A549 (cell line): ENCODE measurements at regions not wholly inside any gene's neighbourhood (a gene's known extent, or its start where the extent isn't known, plus 50 kb on each side); places are given as distances from the start of the nearest gene placed in this dataset.

Experiments used
- ATAC-seq, 2 experiments: fragments of 200-7000 bp in 1 of 2; fragments of >200 bp in 1 of 2; cut with Nextera tagmentation in 1 of 2; cut with Tn5 transposase in 1 of 2; 3 replicates each; pipeline versions ENCODE4 v1.8.0 to v1.9.1; 2018 to 2020; ENCODE audit warnings: mild to moderate bottlenecking in 1 of 2, moderate library complexity in 1 of 2
- CTCF ChIA-PET: fragments of 300-600 bp; sonication (Branson Sonifier 250); formaldehyde crosslinking; extraction: SDS; loops from one replicate; lab custom pipeline; 2021; ENCODE audit warnings: antibody characterized with exemption, inconsistent platforms; lab: Yijun Ruan, JAX
- POLR2A ChIA-PET: fragments of 350-600 bp; formaldehyde crosslinking; extraction: SDS; loops from one replicate; lab custom pipeline; 2021; ENCODE audit warnings: antibody characterized with exemption, inconsistent platforms; lab: Yijun Ruan, JAX
- DNase-seq, 2 experiments: peaks; one replicate each; pipeline versions ENCODE4 v3.0.0 to v3.0.0-alpha.2; 2011 to 2016; ENCODE audit warnings: low read depth in 1 of 2, low spot score in 1 of 2
- FAIRE-seq: peaks from 2 replicates; lab custom pipeline; 2011; peaks lifted over from hg19 to GRCh38; lab: Jason Lieb, UNC
- H3K27ac ChIP-seq, 2 experiments: fragments of >200 bp; sonication (Bioruptor Twin); formaldehyde crosslinking; 3 replicates each; pipeline ENCODE4 v1.5.1; 2016 to 2017
- H3K4me1 ChIP-seq: fragments of >200 bp; sonication (Bioruptor Twin); formaldehyde crosslinking; 3 replicates; pipeline ENCODE4 v1.6.1; 2016
- H3K4me2 ChIP-seq: fragments of >200 bp; sonication (Bioruptor Twin); formaldehyde crosslinking; 3 replicates; pipeline ENCODE4 v1.6.1; 2016
- H3K4me3 ChIP-seq: fragments of >200 bp; sonication (Bioruptor Twin); formaldehyde crosslinking; 3 replicates; pipeline ENCODE4 v1.5.1; 2016
- H3K9me3 ChIP-seq: fragments of >200 bp; sonication (Bioruptor Twin); formaldehyde crosslinking; 3 replicates; pipeline ENCODE4 v1.6.1; 2016
- CBX2 ChIP-seq: fragments of 200-600 bp; sonication (generic); IDR thresholded peaks from 2 replicates; pipeline ENCODE4 v1.6.1; 2016; ENCODE audit warnings: low read depth, mild to moderate bottlenecking, borderline replicate concordance
- CBX8 ChIP-seq: fragments of 200-600 bp; sonication (generic); IDR thresholded peaks from 2 replicates; pipeline ENCODE4 v1.6.1; 2016
- CHD4 ChIP-seq: fragments of 200-600 bp; sonication (generic); IDR thresholded peaks from 2 replicates; pipeline ENCODE4 v1.6.1; 2016; ENCODE audit warnings: antibody characterized with exemption, mild to moderate bottlenecking, borderline replicate concordance
- E2F6 ChIP-seq: IDR thresholded peaks from 2 replicates; pipeline ENCODE4 v1.6.1; 2012; ENCODE audit warnings: low read depth, borderline replicate concordance
- EHF ChIP-seq: fragments of 250-450 bp; sonication (Bioruptor Pico); IDR thresholded peaks from 2 replicates; pipeline ENCODE4 v1.5.0; 2020; ENCODE audit warnings: mild to moderate bottlenecking
- ELK1 ChIP-seq: fragments of 150-350 bp; IDR thresholded peaks from 2 replicates; pipeline ENCODE4 v1.6.1; 2014; ENCODE audit warnings: low read depth, mild to moderate bottlenecking, low read length
- EP300 ChIP-seq, 2 experiments: fragments of >200 bp; sonication (Bioruptor Twin); formaldehyde crosslinking; IDR thresholded peaks; 2 replicates in 1 of 2; 3 replicates in 1 of 2; pipeline ENCODE4 v1.6.1; 2016 to 2017
- GATA3 ChIP-seq: IDR thresholded peaks from 2 replicates; pipeline ENCODE4 v1.6.1; 2012; ENCODE audit warnings: borderline replicate concordance
- HES2 ChIP-seq: fragments of >200 bp; sonication (Bioruptor Twin); formaldehyde crosslinking; IDR thresholded peaks from 2 replicates; pipeline ENCODE4 v1.6.1; 2016
- HOXA7 ChIP-seq: fragments of 250-450 bp; sonication (Bioruptor Pico); IDR thresholded peaks from 2 replicates; pipeline ENCODE4 v1.5.0; 2020; ENCODE audit warnings: mild to moderate bottlenecking, moderate library complexity
- HOXB13 ChIP-seq: fragments of 250-450 bp; sonication (Bioruptor Pico); IDR thresholded peaks from 2 replicates; pipeline ENCODE4 v1.5.0; 2020; ENCODE audit warnings: low read depth, mild to moderate bottlenecking, moderate library complexity
- MAZ ChIP-seq: fragments of 150-350 bp; IDR thresholded peaks from 2 replicates; pipeline ENCODE4 v1.6.1; 2014; ENCODE audit warnings: antibody characterized with exemption, low read depth, low read length, borderline replicate concordance
- MYC ChIP-seq: IDR thresholded peaks from 2 replicates; pipeline ENCODE4 v1.6.1; 2012; ENCODE audit warnings: mild to moderate bottlenecking, inconsistent platforms, low read length, improper control_type of control experiment, borderline replicate concordance
- NPAS2 ChIP-seq: fragments of 250-450 bp; sonication (Bioruptor Pico); IDR thresholded peaks from 2 replicates; pipeline ENCODE4 v1.8.0; 2022; ENCODE audit warnings: mild to moderate bottlenecking, moderate library complexity, borderline replicate concordance
- PBX3 ChIP-seq: IDR thresholded peaks from 2 replicates; pipeline ENCODE4 v1.6.1; 2012
- PHF8 ChIP-seq: fragments of 200-600 bp; sonication (generic); IDR thresholded peaks from 2 replicates; pipeline ENCODE4 v1.6.1; 2016; ENCODE audit warnings: low read depth, mild to moderate bottlenecking, antibody characterized with exemption, moderate library complexity, borderline replicate concordance
- RAD21 ChIP-seq, 2 experiments: fragments of >200 bp in 1 of 2; sonication (Bioruptor Twin) in 1 of 2; formaldehyde crosslinking in 1 of 2; IDR thresholded peaks in 1 of 2; conservative IDR thresholded peaks in 1 of 2; 2 replicates in 1 of 2; 3 replicates in 1 of 2; pipeline ENCODE4 v1.6.1; 2012 to 2018; ENCODE audit warnings: inconsistent platforms in 1 of 2
- RARB ChIP-seq: fragments of 250-450 bp; sonication (Bioruptor Pico); IDR thresholded peaks from 2 replicates; pipeline ENCODE4 v1.8.0; 2021; ENCODE audit warnings: mild to moderate bottlenecking, moderate library complexity
- SMC3 ChIP-seq: fragments of >200 bp; sonication (Bioruptor Twin); formaldehyde crosslinking; IDR thresholded peaks from 3 replicates; pipeline ENCODE4 v1.6.1; 2018; ENCODE audit warnings: inconsistent platforms
- SREBF2 ChIP-seq: fragments of 450-650 bp; IDR thresholded peaks from 2 replicates; pipeline ENCODE4 v1.6.1; 2014; ENCODE audit warnings: mild to moderate bottlenecking, moderate library complexity
- TFCP2L1 ChIP-seq: fragments of 250-450 bp; sonication (Bioruptor Pico); IDR thresholded peaks from 2 replicates; pipeline ENCODE4 v1.5.0; 2021; ENCODE audit warnings: mild to moderate bottlenecking
- USF2 ChIP-seq: fragments of 450-650 bp; IDR thresholded peaks from 2 replicates; pipeline ENCODE4 v1.6.1; 2014; ENCODE audit warnings: antibody characterized with exemption
- ZC3H11A ChIP-seq: fragments of 450-650 bp; IDR thresholded peaks from 2 replicates; pipeline ENCODE4 v1.6.1; 2014; ENCODE audit warnings: antibody characterized with exemption, mild to moderate bottlenecking
- WGBS: methylation state at CpG from one replicate; pipeline ENCODE4 v1.1.6; 2017; ENCODE audit errors: missing lambda C conversion rate; 5-methylcytosine and 5-hydroxymethylcytosine counted together

GRCh38 chr11:112465433-112466024, 204.9 kb upstream of the PLET1 start:
- ChIA-PET POLR2A (no interaction called here), CTCF (no interaction called here)
- no peak for DNase-seq
- FAIRE-seq = no peak
- H3K27ac ChIP-seq = no peak overlapping the region
- H3K9me3 ChIP-seq = no peaks in the 10 kb centered on the region
- H3K4me3 ChIP-seq = no peak overlapping the region
- no peak overlapping the region; the same call in 2 of the 3 replicates for H3K4me2 ChIP-seq
- 29% methylated on average over 5 of the region's 6 CpGs for WGBS
- no peak for ATAC-seq
- H3K4me1 ChIP-seq = no peaks in the 10 kb centered on the region
- TF ChIP-seq SMC3 = no peak
- no peak for TF ChIP-seq MAZ
- no peak for TF ChIP-seq SREBF2
- TF ChIP-seq HOXA7 (CRISPR knock-in tag) = no peak
- TF ChIP-seq GATA3 = no peak
- no peak for TF ChIP-seq USF2

GRCh38 chr11:112467721-112468120, 207.1 kb upstream of the PLET1 start:
- no peaks in the 10 kb centered on the region for H3K9me3 ChIP-seq
- H3K4me2 ChIP-seq = no peak overlapping the region
- FAIRE-seq (no peak), ATAC-seq (no peak; a peak in 1 of 6 replicates), DNase-seq (no peak)
- no peaks in the 10 kb centered on the region for H3K4me1 ChIP-seq
- CTCF ChIA-PET = no interaction called here
- no peak for TF ChIP-seq SMC3
- TF ChIP-seq EP300 (IDR thresholded peaks at IDR 0.05) = no peak
- no peak for TF ChIP-seq PHF8
- no peak for TF ChIP-seq PBX3
- no peak for TF ChIP-seq SREBF2
- TF ChIP-seq ZC3H11A = no peak
- TF ChIP-seq CBX8 = no peak
- 73% methylated on average over 3 of the region's 3 CpGs for WGBS
- no peak overlapping the region for H3K27ac ChIP-seq
- POLR2A ChIA-PET = no interaction called here
- H3K4me3 ChIP-seq = no peak overlapping the region

GRCh38 chr11:112469376-112469775, 208.7 kb upstream of the PLET1 start:
- TF ChIP-seq EP300 (IDR thresholded peaks at IDR 0.05) (no peak), SMC3 (no peak), RARB (CRISPR knock-in tag) (no peak), CBX2 (no peak), SREBF2 (no peak), MYC (no peak), RAD21 (conservative IDR thresholded peaks at IDR 0.05 in 1 of 2, IDR thresholded peaks at IDR 0.05 in 1 of 2) (no peak), PBX3 (no peak), HES2 (no peak), E2F6 (no peak), CHD4 (no peak), ELK1 (no peak), EHF (CRISPR knock-in tag) (no peak), NPAS2 (CRISPR knock-in tag) (no peak), HOXB13 (CRISPR knock-in tag) (no peak), TFCP2L1 (CRISPR knock-in tag) (no peak), ZC3H11A (no peak)
- Histone ChIP-seq H3K4me2 (no peak overlapping the region), H3K4me1 (no peaks in the 10 kb centered on the region), H3K9me3 (no peaks in the 10 kb centered on the region), H3K4me3 (no peak overlapping the region), H3K27ac (no peak overlapping the region)
- POLR2A ChIA-PET = no interaction called here
- WGBS = 13% methylated on average over 4 of the region's 4 CpGs
- DNase-seq (no peak), ATAC-seq (no peak), FAIRE-seq (no peak)
- CTCF ChIA-PET = no interaction called here
